Spleen (tissue), 7 donors: ENCODE measurements at regions not wholly inside any gene's neighbourhood (a gene's known extent, or its start where the extent isn't known, plus 50 kb on each side); places are given as distances from the start of the nearest gene placed in this dataset.

Source experiments
- POLR2A ChIP-seq, 3 donors: fragments of 450-650 bp; IDR thresholded peaks; one replicate each; pipeline ENCODE4 v1.5.1; 2017; ENCODE audit warnings: antibody characterized with exemption in 3 of 3, mild to moderate bottlenecking in 1 of 3
- POLR2AphosphoS5 ChIP-seq, 3 donors: sonication (generic); formaldehyde crosslinking; IDR thresholded peaks; one replicate each; pipeline ENCODE4 v1.5.1; 2017; ENCODE audit warnings: antibody characterized with exemption in 3 of 3
- TF ChIP-seq, protein P1 (sequence below), 11 experiments: fragments of 200-600 bp in 7 of 11; fragments of 450-650 bp in 4 of 11; sonication (generic) in 4 of 11; IDR thresholded peaks in 8 of 11; conservative IDR thresholded peaks in 3 of 11; 1 replicate in 7 of 11; 2 replicates in 4 of 11; pipeline versions ENCODE4 v1.4.0 to v1.8.0; 2016 to 2021; ENCODE audit warnings: antibody characterized with exemption in 11 of 11, inconsistent platforms in 4 of 11, mild to moderate bottlenecking in 1 of 11
- donor health status: DM: no; HTN: no; CAD: no; lungs with moderate emphysema.
- donor health status: DM: no; HTN: no; CAD: no.
- donor health status: DM: no; HTN: no; CAD: no.

DNA sequence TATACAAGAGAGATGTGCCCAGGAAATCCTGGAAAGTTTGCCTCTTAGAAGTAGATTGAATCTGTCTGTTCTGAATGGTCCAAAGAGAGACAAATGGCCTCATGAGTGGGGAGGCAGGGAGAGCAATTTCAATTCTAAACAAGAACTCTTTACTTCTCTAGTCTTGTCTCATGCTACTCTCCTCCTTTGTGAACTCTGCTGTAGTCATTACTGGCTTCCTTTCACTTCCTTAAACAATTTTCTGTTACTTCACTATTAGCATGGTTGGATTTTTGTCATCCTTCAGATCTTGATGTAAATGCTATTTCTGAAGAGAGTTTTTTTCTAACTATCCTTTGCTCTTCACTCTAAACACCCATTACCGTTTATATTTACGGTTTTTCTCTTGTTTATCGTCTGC, 54.0 kb upstream of the GRIN3A start:
- TF ChIP-seq POLR2AphosphoS5 (IDR thresholded peaks at IDR 0.05), result no peak
- no peak for TF ChIP-seq POLR2A (IDR thresholded peaks at IDR 0.05)
- TF ChIP-seq, protein P1, sequence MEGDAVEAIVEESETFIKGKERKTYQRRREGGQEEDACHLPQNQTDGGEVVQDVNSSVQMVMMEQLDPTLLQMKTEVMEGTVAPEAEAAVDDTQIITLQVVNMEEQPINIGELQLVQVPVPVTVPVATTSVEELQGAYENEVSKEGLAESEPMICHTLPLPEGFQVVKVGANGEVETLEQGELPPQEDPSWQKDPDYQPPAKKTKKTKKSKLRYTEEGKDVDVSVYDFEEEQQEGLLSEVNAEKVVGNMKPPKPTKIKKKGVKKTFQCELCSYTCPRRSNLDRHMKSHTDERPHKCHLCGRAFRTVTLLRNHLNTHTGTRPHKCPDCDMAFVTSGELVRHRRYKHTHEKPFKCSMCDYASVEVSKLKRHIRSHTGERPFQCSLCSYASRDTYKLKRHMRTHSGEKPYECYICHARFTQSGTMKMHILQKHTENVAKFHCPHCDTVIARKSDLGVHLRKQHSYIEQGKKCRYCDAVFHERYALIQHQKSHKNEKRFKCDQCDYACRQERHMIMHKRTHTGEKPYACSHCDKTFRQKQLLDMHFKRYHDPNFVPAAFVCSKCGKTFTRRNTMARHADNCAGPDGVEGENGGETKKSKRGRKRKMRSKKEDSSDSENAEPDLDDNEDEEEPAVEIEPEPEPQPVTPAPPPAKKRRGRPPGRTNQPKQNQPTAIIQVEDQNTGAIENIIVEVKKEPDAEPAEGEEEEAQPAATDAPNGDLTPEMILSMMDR (IDR thresholded peaks at IDR 0.05 in 8 of 11, conservative IDR thresholded peaks at IDR 0.05 in 3 of 11), result no peak
